ENCODE measurements at regions not wholly inside any gene's neighbourhood (a gene's known extent, or its start where the extent isn't known, plus 50 kb on each side); places are given as distances from the start of the nearest gene placed in this dataset.

- Histone ChIP-seq H4K20me1 (replicated peaks; ENCODE audit: control insufficient read depth, insufficient read depth, low read length) (no peaks in the 10 kb centered on the region), H2AFZ (ENCODE audit: low read depth, low read length) (no peak overlapping the region), H3K4me3 (no peak overlapping the region), H3K4me1 (replicated peaks in 1 of 2; ENCODE audit: control insufficient read depth in 2 of 2, insufficient read depth in 2 of 2, low read length in 2 of 2) (no peaks in the 10 kb centered on the region), H3K4me2 (ENCODE audit: insufficient read depth, low read length) (no peak overlapping the region), H3K27me3 (ENCODE audit: control insufficient read depth in 2 of 2, insufficient read depth in 2 of 2, low read length in 2 of 2) (no peaks in the 10 kb centered on the region), H3K9ac (ENCODE audit: insufficient read depth in 1 of 2, low read depth in 2 of 2, low read length in 2 of 2) (no peak overlapping the region), H3K9me1 (ENCODE audit: control insufficient read depth, insufficient read depth, low read length) (no peaks in the 10 kb centered on the region), H3K79me2 (ENCODE audit: control insufficient read depth, insufficient read depth, low read length) (no peaks in the 10 kb centered on the region), H3K9me3 (replicated peaks; ENCODE audit: control insufficient read depth, insufficient read depth, low read depth, low read length) (no peaks in the 10 kb centered on the region), H3K36me3 (ENCODE audit: control insufficient read depth, insufficient read depth, low read length) (no peaks in the 10 kb centered on the region), H3K27ac (ENCODE audit: extremely low read depth, low read depth, low read length) (no peak overlapping the region)
- DNase-seq (ENCODE audit: extremely low read depth in 1 of 4, low spot score in 3 of 4) (no peak), FAIRE-seq (no peak), ATAC-seq (no peak)
- no peak for TF ChIP-seq ELF1 (tag; IDR thresholded peaks at IDR 0.05)
- TF ChIP-seq KLF1 (tag; IDR thresholded peaks at IDR 0.05): no peak
- TF ChIP-seq MEIS2 (IDR thresholded peaks at IDR 0.05; ENCODE audit: partially characterized antibody): no peak
- TF ChIP-seq ZNF24 (IDR thresholded peaks at IDR 0.05): no peak
- TF ChIP-seq CHD1 (IDR thresholded peaks at IDR 0.05; ENCODE audit: low read length): no peak
- TF ChIP-seq ZNF408 (CRISPR knock-in tag; IDR thresholded peaks at IDR 0.05; ENCODE audit: low read depth): no peak
- no peak for TF ChIP-seq BCLAF1 (IDR thresholded peaks at IDR 0.05; ENCODE audit: borderline replicate concordance in 1 of 2, control insufficient read depth in 1 of 2, low read depth in 2 of 2, low read length in 1 of 2)
- TF ChIP-seq EHMT2 (IDR thresholded peaks at IDR 0.05): no peak
- intact Hi-C loops (cut with micrococcal nuclease): no loop called here
- ChIA-PET CTCF (ENCODE audit: low intra/inter-chr PET ratio) (no interaction called here), POLR2A (no interaction called here)
- WGBS (ENCODE audit: insufficient coverage, low coverage, missing lambda C conversion rate): 7% methylated on average over 2 of the region's 5 CpGs
- no TSS peak for BruUV-seq (replicated peaks)
- in situ Hi-C loops (cut with MboI): no loop called here
Measured at GRCh38 chr10:129380279-129380678, 86.8 kb upstream of the MGMT start.

Measured in K562 (cell line).